Hepatocyte (in vitro differentiated cells): ENCODE measurements at regions not wholly inside any gene's neighbourhood (a gene's known extent, or its start where the extent isn't known, plus 50 kb on each side); places are given as distances from the start of the nearest gene placed in this dataset.

Experiments used
- DNase-seq: peaks from one replicate; pipeline ENCODE4 v3.0.0-alpha.2; 2016; ENCODE audit warnings: low spot score
- H2AFZ ChIP-seq: fragments of 200-600 bp; sonication (generic); 2 replicates; pipeline ENCODE4 v1.6.0; 2016; ENCODE audit warnings: antibody characterized with exemption, mild to moderate bottlenecking
- H3K27ac ChIP-seq: fragments of 200-600 bp; sonication (generic); 2 replicates; pipeline ENCODE4 v1.5.1; 2016; ENCODE audit warnings: mild to moderate bottlenecking
- H3K27me3 ChIP-seq: fragments of 200-600 bp; sonication (generic); 2 replicates; pipeline ENCODE4 v1.6.1; 2016
- H3K36me3 ChIP-seq: fragments of 200-600 bp; sonication (generic); replicated peaks from 2 replicates; pipeline ENCODE4 v1.5.1; 2016; ENCODE audit warnings: low read depth; ENCODE audit not compliant: insufficient read depth
- H3K4me1 ChIP-seq: fragments of 200-600 bp; sonication (generic); 2 replicates; pipeline ENCODE4 v1.5.1; 2016; ENCODE audit warnings: mild to moderate bottlenecking, moderate library complexity; ENCODE audit not compliant: insufficient read depth
- H3K4me2 ChIP-seq: fragments of 200-600 bp; sonication (generic); 2 replicates; pipeline ENCODE4 v1.6.0; 2016
- H3K4me3 ChIP-seq: fragments of 200-600 bp; sonication (generic); 2 replicates; pipeline ENCODE4 v1.5.1; 2016; ENCODE audit warnings: mild to moderate bottlenecking
- H3K79me2 ChIP-seq: fragments of 200-600 bp; sonication (generic); 2 replicates; pipeline ENCODE4 v1.6.0; 2017; ENCODE audit warnings: mild to moderate bottlenecking
- H3K9me2 ChIP-seq: fragments of 200-600 bp; sonication (generic); replicated peaks from 2 replicates; pipeline ENCODE4 v1.6.0; 2017; ENCODE audit warnings: mild to moderate bottlenecking; ENCODE audit not compliant: insufficient read depth
- H3K9me3 ChIP-seq: fragments of 200-600 bp; sonication (generic); 2 replicates; pipeline ENCODE4 v1.5.1; 2016; ENCODE audit warnings: low read depth, mild to moderate bottlenecking
- H4K20me1 ChIP-seq: fragments of 200-600 bp; sonication (generic); 2 replicates; pipeline ENCODE4 v1.6.0; 2016; ENCODE audit warnings: mild to moderate bottlenecking; ENCODE audit not compliant: insufficient read depth, poor library complexity, severe bottlenecking
- EZH2 ChIP-seq: fragments of 200-600 bp; sonication (generic); IDR thresholded peaks from 2 replicates; pipeline ENCODE4 v1.6.1; 2016; ENCODE audit warnings: antibody characterized with exemption, mild to moderate bottlenecking, borderline replicate concordance
- EZH2phosphoT487 ChIP-seq: fragments of 200-600 bp; sonication (generic); IDR thresholded peaks from one replicate; pipeline ENCODE4 v1.6.1; 2018; ENCODE audit warnings: antibody characterized with exemption, mild to moderate bottlenecking, low read depth, moderate library complexity; ENCODE audit not compliant: unreplicated experiment, severe bottlenecking
- WGBS: methylation state at CpG from one replicate; pipeline ENCODE4 v1.1.6; 2016; ENCODE audit warnings: low lambda C conversion rate; ENCODE audit errors: missing lambda C conversion rate; 5-methylcytosine and 5-hydroxymethylcytosine counted together
- TF ChIP-seq, protein P1 (sequence below): fragments of 200-600 bp; sonication (generic); IDR thresholded peaks from 2 replicates; pipeline ENCODE4 v1.5.1; 2016; ENCODE audit warnings: antibody characterized with exemption, mild to moderate bottlenecking; ENCODE audit not compliant: poor library complexity

DNA sequence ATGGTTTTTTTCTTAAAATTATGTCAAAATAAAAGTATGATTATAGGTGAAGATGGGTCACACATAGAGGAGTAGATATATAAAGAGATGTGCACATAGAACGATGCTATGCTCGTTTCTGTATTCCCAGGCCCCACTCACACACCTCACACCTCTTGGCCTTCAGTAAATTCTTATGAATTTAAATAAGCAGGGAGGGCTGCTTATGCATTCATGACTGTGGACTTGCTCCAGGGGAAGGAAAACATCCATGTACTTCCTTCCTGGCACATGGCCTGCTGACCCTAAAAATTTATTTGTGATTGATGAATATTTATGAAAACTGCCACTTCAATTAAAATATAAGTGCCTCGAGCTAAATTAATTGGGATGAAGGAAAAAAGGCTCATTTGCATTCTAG lies 1306.7 kb upstream of the TMEM132C start:
- Histone ChIP-seq H3K36me3 (no peaks in the 10 kb centered on the region), H4K20me1 (no peaks in the 10 kb centered on the region), H3K4me1 (no peaks in the 10 kb centered on the region), H2AFZ (no peak overlapping the region), H3K4me2 (no peak overlapping the region), H3K9me3 (no peaks in the 10 kb centered on the region), H3K9me2 (no peaks in the 10 kb centered on the region), H3K79me2 (no peaks in the 10 kb centered on the region), H3K4me3 (no peak overlapping the region), H3K27me3 (no peaks in the 10 kb centered on the region), H3K27ac (no peak overlapping the region)
- DNase-seq: no peak
- TF ChIP-seq, protein P1, sequence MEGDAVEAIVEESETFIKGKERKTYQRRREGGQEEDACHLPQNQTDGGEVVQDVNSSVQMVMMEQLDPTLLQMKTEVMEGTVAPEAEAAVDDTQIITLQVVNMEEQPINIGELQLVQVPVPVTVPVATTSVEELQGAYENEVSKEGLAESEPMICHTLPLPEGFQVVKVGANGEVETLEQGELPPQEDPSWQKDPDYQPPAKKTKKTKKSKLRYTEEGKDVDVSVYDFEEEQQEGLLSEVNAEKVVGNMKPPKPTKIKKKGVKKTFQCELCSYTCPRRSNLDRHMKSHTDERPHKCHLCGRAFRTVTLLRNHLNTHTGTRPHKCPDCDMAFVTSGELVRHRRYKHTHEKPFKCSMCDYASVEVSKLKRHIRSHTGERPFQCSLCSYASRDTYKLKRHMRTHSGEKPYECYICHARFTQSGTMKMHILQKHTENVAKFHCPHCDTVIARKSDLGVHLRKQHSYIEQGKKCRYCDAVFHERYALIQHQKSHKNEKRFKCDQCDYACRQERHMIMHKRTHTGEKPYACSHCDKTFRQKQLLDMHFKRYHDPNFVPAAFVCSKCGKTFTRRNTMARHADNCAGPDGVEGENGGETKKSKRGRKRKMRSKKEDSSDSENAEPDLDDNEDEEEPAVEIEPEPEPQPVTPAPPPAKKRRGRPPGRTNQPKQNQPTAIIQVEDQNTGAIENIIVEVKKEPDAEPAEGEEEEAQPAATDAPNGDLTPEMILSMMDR: no peak
- TF ChIP-seq EZH2phosphoT487: no peak
- TF ChIP-seq EZH2: no peak
- WGBS: 82% methylated on average over 3 of the region's 3 CpGs

DNA sequence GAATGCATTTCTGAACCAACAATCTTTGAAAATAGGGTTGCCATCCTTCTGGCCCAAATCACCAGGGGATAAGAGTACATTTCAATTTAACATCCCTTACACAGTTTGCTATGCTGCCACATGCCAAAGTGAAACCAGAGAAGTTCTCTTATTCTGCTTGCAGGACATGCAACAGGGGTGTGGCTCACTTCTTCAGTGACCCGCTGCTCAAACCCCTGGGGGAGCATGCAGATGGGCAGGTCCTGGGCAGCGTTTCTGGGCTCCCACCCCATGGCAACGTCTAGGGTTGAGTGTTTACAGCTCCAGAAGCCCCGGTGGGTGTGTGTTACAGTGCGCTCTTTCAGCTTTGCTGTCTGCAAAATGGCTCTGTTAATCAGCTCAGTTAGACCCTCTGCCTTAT lies 1306.3 kb upstream of the TMEM132C start:
- DNase-seq: no peak
- Histone ChIP-seq H3K27ac (no peak overlapping the region), H4K20me1 (no peaks in the 10 kb centered on the region), H3K79me2 (no peaks in the 10 kb centered on the region), H3K9me2 (no peaks in the 10 kb centered on the region), H3K4me1 (no peaks in the 10 kb centered on the region), H3K27me3 (no peaks in the 10 kb centered on the region), H3K4me3 (no peak overlapping the region), H3K9me3 (no peaks in the 10 kb centered on the region), H3K36me3 (no peaks in the 10 kb centered on the region), H2AFZ (no peak overlapping the region), H3K4me2 (no peak overlapping the region)
- TF ChIP-seq, protein P1: no peak
- no peak for TF ChIP-seq EZH2
- 51% methylated on average over 5 of the region's 5 CpGs for WGBS

DNA sequence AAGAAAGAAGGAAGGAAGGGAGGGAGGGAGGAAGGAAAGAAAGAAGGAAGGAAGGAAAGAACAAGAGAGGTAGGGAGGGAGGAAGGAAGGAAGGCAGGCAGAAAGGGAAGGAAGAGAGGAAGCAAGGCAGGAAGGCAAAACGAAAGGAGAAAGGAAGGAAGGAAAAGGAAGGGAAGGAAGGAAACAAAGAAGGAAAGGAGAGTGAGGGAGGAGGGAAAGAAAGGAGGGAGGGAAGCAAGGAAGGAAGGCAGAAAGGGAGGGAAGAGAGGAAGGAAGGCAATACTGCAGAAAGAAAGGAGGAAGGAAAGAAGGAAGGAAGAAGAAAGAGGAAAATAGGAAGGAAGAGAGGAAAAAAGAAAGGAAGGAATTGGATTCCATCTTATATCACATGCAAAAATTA lies 1303.1 kb upstream of the TMEM132C start:
- Histone ChIP-seq H3K4me2 (no peak overlapping the region), H3K27me3 (no peaks in the 10 kb centered on the region), H3K79me2 (no peaks in the 10 kb centered on the region), H4K20me1 (no peaks in the 10 kb centered on the region), H3K27ac (no peak overlapping the region), H2AFZ (no peak overlapping the region), H3K9me2 (no peaks in the 10 kb centered on the region), H3K9me3 (no peaks in the 10 kb centered on the region), H3K4me3 (no peak overlapping the region), H3K36me3 (no peaks in the 10 kb centered on the region), H3K4me1 (no peaks in the 10 kb centered on the region)
- TF ChIP-seq EZH2phosphoT487 (no peak), EZH2 (no peak)
- TF ChIP-seq, protein P1: no peak
- WGBS: 40% methylated on average over 1 of the region's 1 CpG
- DNase-seq: no peak

DNA sequence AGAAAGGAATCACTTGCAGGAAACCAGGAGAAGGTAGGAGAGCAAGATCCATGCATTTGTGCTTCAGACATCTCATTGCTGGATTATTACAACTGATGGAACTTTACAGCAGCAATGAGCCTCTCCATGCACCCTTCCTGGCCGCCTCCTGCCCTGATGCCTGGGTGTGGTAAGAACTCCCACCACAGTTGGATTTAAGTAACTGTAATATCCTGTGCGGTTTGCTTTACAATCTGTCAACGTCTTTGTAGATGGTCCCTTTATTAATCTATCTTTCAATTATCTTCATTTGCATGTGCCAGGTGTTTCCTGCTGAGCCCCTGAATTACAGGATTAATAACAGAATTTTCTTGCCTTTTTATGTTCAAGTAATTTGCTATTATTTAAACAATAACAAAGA lies 1300.5 kb upstream of the TMEM132C start:
- H3K36me3 ChIP-seq: no peaks in the 10 kb centered on the region
- no peak overlapping the region for H2AFZ ChIP-seq
- no peaks in the 10 kb centered on the region for H3K9me2 ChIP-seq
- H3K4me1 ChIP-seq: no peaks in the 10 kb centered on the region
- no peak overlapping the region for H3K4me2 ChIP-seq
- H3K9me3 ChIP-seq: no peaks in the 10 kb centered on the region
- no peaks in the 10 kb centered on the region for H3K79me2 ChIP-seq
- DNase-seq: no peak
- H3K27me3 ChIP-seq: no peaks in the 10 kb centered on the region
- H4K20me1 ChIP-seq: no peaks in the 10 kb centered on the region
- 85% methylated on average over 3 of the region's 3 CpGs for WGBS
- no peak overlapping the region for H3K4me3 ChIP-seq
- no peak overlapping the region for H3K27ac ChIP-seq
- TF ChIP-seq EZH2: no peak
